Ureter (tissue), 1 donor: ENCODE measurements at regions not wholly inside any gene's neighbourhood (a gene's known extent, or its start where the extent isn't known, plus 50 kb on each side); places are given as distances from the start of the nearest gene placed in this dataset.

Experiments
- DNase-seq: peaks from one replicate; pipeline ENCODE4 v3.0.0-alpha.2; 2020; ENCODE audit warnings: low spot score
- donor health status: DM: yes; HTN: yes; CAD: no.

- no peak for DNase-seq
Measured at GRCh38 chr6:81476881-81477280, 275.6 kb downstream of the TENT5A start.

- DNase-seq: no peak
Measured at GRCh38 chr6:81475646-81476045, 276.8 kb downstream of the TENT5A start.

DNA sequence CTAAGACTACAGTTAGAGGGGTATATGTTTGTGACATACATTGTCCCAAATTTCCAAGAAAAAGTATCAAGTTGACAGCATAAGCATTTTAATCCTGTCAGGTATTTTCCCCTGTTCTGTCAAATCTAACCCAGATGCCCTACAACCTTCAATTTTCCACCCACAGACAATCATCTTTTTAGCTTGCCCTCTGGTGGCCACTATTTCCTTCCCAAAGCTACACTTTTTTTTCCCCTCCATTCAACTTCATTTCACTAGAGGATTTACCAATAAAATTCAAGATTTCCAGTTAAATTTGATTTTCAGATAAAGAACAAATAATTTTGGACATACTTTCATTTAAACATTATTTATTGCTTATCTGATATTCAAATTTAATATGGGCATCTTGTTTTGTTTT lies 286.6 kb downstream of the TENT5A start:
- DNase-seq: no peak

DNA sequence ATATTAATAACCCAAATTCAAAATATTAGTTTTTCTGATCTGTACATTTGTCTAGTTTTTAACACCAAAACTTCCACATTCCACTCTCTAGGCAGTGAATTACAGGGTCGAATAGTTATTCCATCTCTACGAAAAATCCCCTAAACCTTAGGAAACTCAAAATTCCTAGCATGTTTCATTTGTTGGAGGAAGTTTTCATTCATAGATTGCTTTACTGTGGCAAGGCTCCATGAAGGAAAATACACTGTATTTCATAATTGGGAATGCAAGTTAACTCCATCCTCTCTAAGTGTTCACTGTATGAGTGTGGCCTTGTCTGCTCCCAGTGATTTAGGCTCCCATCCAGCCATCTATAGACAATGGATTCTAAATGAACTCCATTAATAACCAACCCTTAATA lies 296.1 kb downstream of the TENT5A start:
- no peak for DNase-seq

DNA sequence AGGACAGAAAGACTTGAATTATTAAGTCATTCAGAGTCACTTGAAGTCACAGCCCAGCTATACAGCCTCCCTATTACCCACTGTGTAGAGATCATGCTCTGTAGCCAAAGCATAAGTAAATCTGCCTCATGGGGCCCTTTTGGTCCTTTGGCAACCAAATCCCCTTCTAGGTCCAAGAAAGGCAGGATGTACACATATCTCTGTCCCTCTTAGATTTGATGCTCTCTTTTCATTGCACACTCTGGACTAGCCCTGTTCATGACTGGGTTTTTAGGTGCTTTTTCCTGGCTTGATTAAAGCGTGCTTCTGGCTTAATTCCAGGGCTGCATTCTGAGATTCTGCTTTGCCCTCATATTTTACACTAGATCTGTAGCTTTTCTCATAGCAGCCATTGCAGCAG lies 296.8 kb downstream of the TENT5A start:
- no peak for DNase-seq

- DNase-seq: no peak
Measured at GRCh38 chr6:81451787-81452186, 300.7 kb downstream of the TENT5A start.

- DNase-seq: no peak
Measured at GRCh38 chr6:81450180-81450579, 302.3 kb downstream of the TENT5A start.

- DNase-seq: no peak
Measured at GRCh38 chr6:81446509-81446908, 306.0 kb downstream of the TENT5A start.

DNA sequence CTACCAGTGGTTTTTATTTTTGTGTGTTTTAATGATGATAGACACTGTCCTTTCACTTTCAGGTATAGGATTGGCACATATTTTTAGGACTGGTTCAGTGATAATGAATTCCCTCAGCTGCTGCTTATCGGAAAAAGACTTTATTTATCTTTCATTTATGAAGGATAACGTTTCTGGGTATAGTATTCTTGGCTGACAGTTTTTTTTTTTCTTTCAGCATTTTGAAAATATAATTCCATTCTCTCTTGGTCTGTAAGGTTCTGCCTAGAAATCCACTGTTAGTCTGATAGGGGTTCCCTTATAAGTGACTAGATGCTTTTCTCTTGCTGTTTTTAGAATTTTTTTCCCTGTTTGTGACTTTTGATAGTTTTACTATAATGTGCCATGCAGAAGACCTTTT lies 313.1 kb downstream of the TENT5A start:
- no peak for DNase-seq

DNA sequence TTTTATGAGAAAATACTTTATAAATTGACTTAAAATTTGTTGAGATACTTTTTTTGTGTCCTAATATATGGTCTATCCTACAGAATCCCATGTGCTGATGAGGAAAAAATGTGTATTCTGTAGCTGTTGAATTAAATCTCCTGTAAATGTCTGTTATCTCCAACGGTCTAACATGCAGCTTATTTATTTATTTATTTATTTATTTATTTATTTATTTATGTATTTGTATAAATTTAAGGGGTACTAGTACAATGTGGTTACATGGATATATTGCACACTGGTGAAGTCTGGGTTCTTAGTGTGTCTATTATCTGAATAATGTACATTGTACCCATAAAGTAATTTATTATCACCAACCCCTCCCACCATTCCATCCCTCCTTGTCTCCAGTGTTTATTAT lies 315.5 kb downstream of the TENT5A start:
- no peak for DNase-seq

DNA sequence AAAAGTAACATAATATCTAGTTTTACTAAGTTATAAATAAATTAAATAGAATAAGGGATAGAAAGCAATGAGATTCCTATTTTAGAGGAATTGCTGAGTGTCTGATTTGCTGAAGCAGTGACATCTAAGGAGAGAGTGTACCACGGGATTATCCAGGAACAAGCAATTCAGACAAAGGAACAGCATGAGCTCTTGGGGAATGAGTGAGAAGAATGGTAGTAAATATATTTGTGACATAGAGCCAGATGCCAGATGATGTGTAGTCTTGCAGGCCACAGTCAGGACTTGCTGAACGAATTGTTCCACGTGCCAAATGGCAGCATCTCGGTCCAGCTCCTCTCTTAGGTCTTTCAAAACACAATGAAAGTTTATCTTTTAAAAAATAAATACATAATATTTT lies 339.2 kb downstream of the TENT5A start:
- DNase-seq: no peak

GRCh38 chr6:81401970-81402690 lies 350.4 kb downstream of the TENT5A start:
- no peak for DNase-seq

- no peak for DNase-seq
Measured at GRCh38 chr6:81396916-81397315, 355.6 kb downstream of the TENT5A start.

GRCh38 chr6:81387163-81387562 lies 365.3 kb downstream of the TENT5A start:
- no peak for DNase-seq

DNA sequence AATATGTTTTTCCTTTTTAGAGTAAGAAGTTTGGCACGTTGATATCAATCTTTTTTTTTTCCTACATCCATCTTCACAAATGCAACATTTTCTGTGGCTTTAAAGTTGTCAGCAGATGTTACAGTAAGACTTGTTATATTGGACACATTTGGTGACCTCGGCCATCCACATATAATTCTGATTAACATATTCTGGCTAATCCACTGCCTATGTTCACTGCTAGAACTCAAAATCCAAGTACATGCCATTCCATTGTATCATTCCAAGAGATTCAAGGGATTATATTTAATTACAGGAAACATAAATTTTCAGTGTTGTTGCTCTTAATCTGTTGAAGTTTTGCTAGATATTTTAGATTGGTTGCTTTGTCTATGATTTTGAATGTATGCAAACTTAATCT lies 367.6 kb downstream of the TENT5A start:
- no peak for DNase-seq

GRCh38 chr6:81383472-81383871 lies 369.0 kb downstream of the TENT5A start:
- DNase-seq: no peak

DNA sequence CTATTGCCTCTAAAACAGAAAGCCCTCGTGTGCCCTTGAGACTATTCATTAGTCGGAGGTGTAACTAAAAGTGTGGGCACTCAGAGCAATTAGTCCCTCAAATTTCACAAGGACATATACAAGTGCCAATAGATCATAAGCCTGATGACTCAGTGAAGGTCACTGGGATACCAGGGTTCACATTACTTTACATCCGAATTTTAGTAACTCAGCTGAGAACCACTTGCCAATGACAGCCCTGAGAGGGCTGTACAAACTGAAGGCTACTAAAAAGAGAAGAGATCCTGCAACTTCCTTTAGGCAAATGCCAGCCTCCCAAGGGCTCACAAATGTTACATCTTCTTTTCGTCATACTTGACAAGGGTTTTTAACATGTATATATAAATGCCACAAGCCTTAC lies 369.6 kb downstream of the TENT5A start:
- no peak for DNase-seq

- DNase-seq: no peak
Measured at GRCh38 chr6:81381382-81381916, 371.0 kb downstream of the TENT5A start.

GRCh38 chr6:81380718-81381338 lies 371.7 kb downstream of the TENT5A start:
- DNase-seq: no peak

DNA sequence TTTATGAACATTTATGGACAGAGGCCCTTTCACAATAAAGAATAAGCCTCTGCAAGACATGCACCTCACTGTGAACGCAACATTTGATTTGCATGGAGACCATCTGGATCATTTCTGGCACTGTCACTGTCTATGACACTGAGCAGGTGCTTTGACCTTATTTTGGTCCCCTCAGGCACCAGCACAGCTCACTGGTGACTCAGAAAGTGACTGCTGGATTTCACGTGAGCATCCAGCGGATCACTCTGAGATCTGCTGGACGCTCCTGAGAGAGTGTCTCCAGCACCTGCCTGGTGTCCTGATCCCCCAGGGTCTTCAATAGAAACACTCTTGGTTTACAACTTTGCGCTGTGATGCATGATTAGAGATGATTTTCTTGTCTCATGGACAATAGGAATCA lies 375.7 kb downstream of the TENT5A start:
- DNase-seq: no peak

- no peak for DNase-seq
Measured at GRCh38 chr6:81373414-81373813, 379.1 kb downstream of the TENT5A start.

GRCh38 chr6:81371930-81372329 lies 380.6 kb downstream of the TENT5A start:
- no peak for DNase-seq

GRCh38 chr6:81366972-81367371 lies 385.5 kb downstream of the TENT5A start:
- no peak for DNase-seq

GRCh38 chr6:81362246-81362645 lies 390.2 kb downstream of the TENT5A start:
- DNase-seq: no peak
